ENCODE measurements at regions not wholly inside any gene's neighbourhood (a gene's known extent, or its start where the extent isn't known, plus 50 kb on each side); places are given as distances from the start of the nearest gene placed in this dataset.
"Not testable (repeated sequence)": the region's sequence is repeated elsewhere in the genome, so short reads cannot be mapped to it uniquely, and the experiment has no call there.

DNA sequence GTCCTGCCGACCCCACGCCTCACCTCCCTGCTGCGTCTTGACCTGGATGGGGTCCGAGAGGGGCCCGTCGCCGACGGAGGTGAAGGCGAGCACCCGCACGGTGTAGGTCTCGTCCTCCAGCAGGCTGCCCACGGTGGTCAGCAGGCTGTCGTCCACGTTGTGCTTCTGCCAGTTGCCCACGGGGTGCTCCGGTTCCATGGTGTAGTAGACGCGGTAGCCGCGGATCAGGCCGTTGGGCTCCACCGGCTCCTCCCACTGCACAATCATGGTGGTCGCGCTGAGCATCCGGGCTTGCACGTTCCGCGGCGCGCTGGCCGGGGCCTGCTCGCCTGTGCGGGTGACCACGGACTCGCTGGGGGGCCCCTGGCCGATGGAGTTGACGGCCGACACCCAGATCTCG lies 96.7 kb downstream of the PTPRS start:
- WGBS, 3 donors, result 95 to 97% (median 96%) methylated on average over 40 of the region's 40 CpGs
- Histone ChIP-seq H3K27me3 (no peaks in the 10 kb centered on the region), H3K36me3 (no peaks in the 10 kb centered on the region), H3K4me1 (ENCODE audit: insufficient read depth) (no peaks in the 10 kb centered on the region), H3K4me3 (no peak overlapping the region), H3K27ac (no peak overlapping the region), H3K9me3 (no peaks in the 10 kb centered on the region)
- no peak for DNase-seq
- TF ChIP-seq EP300 (IDR thresholded peaks at IDR 0.05), result no peak
- no peak for TF ChIP-seq POLR2A (IDR thresholded peaks at IDR 0.05)
- TF ChIP-seq, protein P1, sequence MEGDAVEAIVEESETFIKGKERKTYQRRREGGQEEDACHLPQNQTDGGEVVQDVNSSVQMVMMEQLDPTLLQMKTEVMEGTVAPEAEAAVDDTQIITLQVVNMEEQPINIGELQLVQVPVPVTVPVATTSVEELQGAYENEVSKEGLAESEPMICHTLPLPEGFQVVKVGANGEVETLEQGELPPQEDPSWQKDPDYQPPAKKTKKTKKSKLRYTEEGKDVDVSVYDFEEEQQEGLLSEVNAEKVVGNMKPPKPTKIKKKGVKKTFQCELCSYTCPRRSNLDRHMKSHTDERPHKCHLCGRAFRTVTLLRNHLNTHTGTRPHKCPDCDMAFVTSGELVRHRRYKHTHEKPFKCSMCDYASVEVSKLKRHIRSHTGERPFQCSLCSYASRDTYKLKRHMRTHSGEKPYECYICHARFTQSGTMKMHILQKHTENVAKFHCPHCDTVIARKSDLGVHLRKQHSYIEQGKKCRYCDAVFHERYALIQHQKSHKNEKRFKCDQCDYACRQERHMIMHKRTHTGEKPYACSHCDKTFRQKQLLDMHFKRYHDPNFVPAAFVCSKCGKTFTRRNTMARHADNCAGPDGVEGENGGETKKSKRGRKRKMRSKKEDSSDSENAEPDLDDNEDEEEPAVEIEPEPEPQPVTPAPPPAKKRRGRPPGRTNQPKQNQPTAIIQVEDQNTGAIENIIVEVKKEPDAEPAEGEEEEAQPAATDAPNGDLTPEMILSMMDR (IDR thresholded peaks at IDR 0.05), result no peak
- intact Hi-C loops (cut with DNase I), result no loop called here

DNA sequence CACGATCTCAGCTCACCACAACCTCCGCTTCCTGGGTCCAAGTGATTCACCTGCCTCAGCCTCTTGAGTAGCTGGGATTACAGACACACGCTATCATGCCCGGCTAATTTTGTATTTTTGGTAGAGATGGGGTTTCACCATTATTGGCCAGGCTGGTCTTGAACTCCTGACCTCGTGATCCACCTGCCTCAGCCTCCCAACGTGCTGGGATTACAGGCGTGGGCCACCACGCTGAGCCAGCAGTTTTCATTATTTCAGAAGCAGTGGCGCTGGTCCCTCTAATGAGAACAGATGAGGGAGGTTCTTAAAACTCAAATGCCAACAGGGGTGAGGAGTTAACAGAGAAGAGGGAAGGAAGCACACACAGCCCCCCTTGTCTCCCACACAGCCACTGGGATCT lies 98.7 kb downstream of the PTPRS start:
- not testable (repeated sequence) for H3K36me3 ChIP-seq

DNA sequence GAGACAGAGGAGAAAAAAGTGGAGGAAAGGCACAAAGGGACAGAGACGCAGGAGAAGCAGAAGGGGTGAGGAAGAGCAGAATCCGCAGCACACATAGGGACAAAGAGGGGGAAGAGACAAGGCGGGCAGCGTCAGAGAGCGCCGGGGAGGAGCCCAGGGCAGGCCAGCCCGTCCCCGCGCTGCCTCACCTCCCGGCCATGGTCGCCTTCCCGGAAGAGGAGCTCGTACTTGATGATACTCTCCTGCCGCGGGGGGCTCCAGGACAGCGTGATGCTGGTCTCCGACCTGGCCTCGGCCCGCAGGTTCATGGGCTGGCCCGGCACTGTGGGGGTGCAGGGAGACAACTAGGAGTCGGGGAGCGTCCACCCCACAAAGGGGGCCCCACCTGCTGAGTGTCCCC lies 100.6 kb downstream of the PTPRS start:
- WGBS, 3 donors, result 89 to 92% (median 92%) methylated on average over 22 of the region's 22 CpGs
- Histone ChIP-seq H3K27me3 (no peaks in the 10 kb centered on the region), H3K9me3 (no peaks in the 10 kb centered on the region), H3K4me3 (no peak overlapping the region), H3K4me1 (ENCODE audit: insufficient read depth) (no peaks in the 10 kb centered on the region), H3K36me3 (no peaks in the 10 kb centered on the region), H3K27ac (no peak overlapping the region)
- intact Hi-C loops (cut with DNase I), result no loop called here
- TF ChIP-seq, protein P1 (IDR thresholded peaks at IDR 0.05), result no peak
- no peak for TF ChIP-seq EP300 (IDR thresholded peaks at IDR 0.05)
- no peak for DNase-seq

More for the DNA sequence above, 98.7 kb downstream of the PTPRS start:
- H3K9me3 ChIP-seq; DNase-seq; H3K27me3 ChIP-seq; H3K27ac ChIP-seq; intact Hi-C loops (cut with DNase I); H3K4me3 ChIP-seq; H3K4me1 ChIP-seq (ENCODE audit: insufficient read depth): not testable (repeated sequence)
- 88 to 93% (median 90%) methylated on average over 9 of the region's 9 CpGs for WGBS, 3 donors

DNA sequence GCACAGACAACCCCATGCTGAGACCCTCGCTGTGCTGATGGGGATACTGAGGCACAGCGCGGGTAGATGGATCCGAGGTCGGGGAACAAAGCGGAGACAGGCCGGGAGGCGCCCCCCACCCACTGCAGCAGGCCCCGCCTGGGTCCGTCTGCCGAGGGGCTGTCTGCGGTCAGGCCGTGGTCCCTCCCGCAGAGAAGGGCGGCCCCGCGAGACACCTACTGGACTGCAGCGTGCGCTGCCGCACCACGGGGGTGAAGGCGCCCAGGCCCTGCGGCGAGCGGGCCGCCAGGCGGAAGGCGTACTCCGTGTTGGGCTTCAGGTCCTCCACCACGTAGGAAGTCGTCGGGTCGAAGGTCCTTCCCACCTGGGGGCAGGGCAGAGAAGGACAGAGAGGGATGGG lies 101.9 kb downstream of the PTPRS start:
- WGBS, 3 donors, result 88 to 90% (median 89%) methylated on average over 33 of the region's 33 CpGs
- H3K27ac ChIP-seq, result no peak overlapping the region
- DNase-seq, result no peak
- H3K9me3 ChIP-seq, result no peaks in the 10 kb centered on the region
- no peak overlapping the region for H3K4me3 ChIP-seq
- no peaks in the 10 kb centered on the region for H3K27me3 ChIP-seq
- H3K36me3 ChIP-seq, result no peaks in the 10 kb centered on the region
- intact Hi-C loops (cut with DNase I), result no loop called here
- H3K4me1 ChIP-seq (ENCODE audit: insufficient read depth), result no peaks in the 10 kb centered on the region
- TF ChIP-seq, protein P1 (IDR thresholded peaks at IDR 0.05), result no peak
- TF ChIP-seq POLR2A (IDR thresholded peaks at IDR 0.05), result no peak
- no peak for TF ChIP-seq EP300 (IDR thresholded peaks at IDR 0.05)

DNA sequence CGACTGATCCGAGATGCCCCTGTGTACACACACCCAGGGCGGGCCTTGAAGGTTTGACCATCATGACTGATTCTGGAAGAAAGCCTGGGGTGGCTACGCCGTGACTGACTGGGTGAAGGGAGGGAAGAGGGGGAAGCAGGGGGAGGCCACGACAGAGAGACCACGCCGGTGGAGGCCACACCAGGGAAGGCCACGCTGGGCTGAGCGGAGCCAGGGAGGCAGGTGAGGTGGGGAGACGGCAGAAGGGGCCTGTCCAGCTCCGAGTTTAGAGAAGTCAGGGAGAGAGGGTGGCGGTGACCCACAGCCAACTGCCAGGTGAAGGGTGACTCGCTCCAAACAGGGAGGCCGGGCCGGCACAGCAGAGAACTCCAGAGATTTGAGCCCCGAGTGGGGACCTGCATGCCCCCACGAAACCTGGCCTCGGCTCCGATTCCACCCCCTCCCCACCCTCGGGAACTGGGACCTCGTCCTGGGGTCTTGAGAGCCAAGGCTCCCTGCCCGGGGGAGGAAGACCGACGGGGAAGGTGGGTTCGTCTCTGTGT lies 102.6 kb downstream of the PTPRS start:
- H3K9me3 ChIP-seq, result no peaks in the 10 kb centered on the region
- DNase-seq, result no peak
- no peak overlapping the region for H3K27ac ChIP-seq
- no peaks in the 10 kb centered on the region for H3K27me3 ChIP-seq
- intact Hi-C loops (cut with DNase I), result no loop called here
- 92 to 94% (median 93%) methylated on average over 26 of the region's 26 CpGs for WGBS, 3 donors
- no peaks in the 10 kb centered on the region for H3K4me1 ChIP-seq (ENCODE audit: insufficient read depth)
- H3K4me3 ChIP-seq, result no peak overlapping the region
- no peak for TF ChIP-seq EP300 (IDR thresholded peaks at IDR 0.05)
- no peak for TF ChIP-seq POLR2A (IDR thresholded peaks at IDR 0.05)
- TF ChIP-seq, protein P1 (IDR thresholded peaks at IDR 0.05), result no peak
- no peaks in the 10 kb centered on the region for H3K36me3 ChIP-seq

Data from ovary (tissue), 7 donors.